K562 (cell line): ENCODE measurements at regions not wholly inside any gene's neighbourhood (a gene's known extent, or its start where the extent isn't known, plus 50 kb on each side); places are given as distances from the start of the nearest gene placed in this dataset.
"Not testable (repeated sequence)": the region's sequence is repeated elsewhere in the genome, so short reads cannot be mapped to it uniquely, and the experiment has no call there.

Experiments used
- AFF4 ChIP-seq: sonication (generic); formaldehyde crosslinking; IDR thresholded peaks from 2 replicates; pipeline ENCODE4 v1.8.0; 2023; ENCODE audit warnings: mild to moderate bottlenecking, missing genetic modification reagents
- BMI1 ChIP-seq: fragments of 150-350 bp; IDR thresholded peaks from 2 replicates; pipeline ENCODE4 v1.6.1; 2014; ENCODE audit warnings: low read length
- LCOR ChIP-seq: sonication (generic); formaldehyde crosslinking; IDR thresholded peaks from 2 replicates; pipeline ENCODE4 v1.8.0; 2022; ENCODE audit warnings: mild to moderate bottlenecking, missing genetic modification reagents
- SRSF9 ChIP-seq: fragments of 200-400 bp; formaldehyde crosslinking; IDR thresholded peaks from 2 replicates; pipeline ENCODE4 v1.6.1; 2017; ENCODE audit warnings: low read depth, low read length, borderline replicate concordance

DNA sequence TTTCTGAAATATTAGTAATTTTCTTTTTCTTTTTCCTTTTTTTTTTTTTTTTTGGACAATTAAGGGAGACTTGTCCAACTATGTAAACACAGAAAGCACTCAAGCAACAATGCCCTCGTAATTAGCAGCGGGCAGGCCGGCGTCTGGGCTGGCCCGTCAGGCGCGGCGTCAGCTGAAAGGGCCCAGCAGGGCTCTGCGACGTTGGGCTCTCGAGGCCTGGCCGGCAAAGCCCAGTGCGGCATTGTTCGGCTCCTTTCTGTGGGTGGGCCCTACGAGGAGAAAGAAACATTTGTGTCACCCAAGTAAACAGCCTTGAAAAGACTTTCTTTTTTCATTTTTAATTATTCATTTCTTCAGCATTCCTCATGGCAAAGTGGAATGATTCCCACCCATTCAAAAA is 359.2 kb downstream of the TEX29 start:
- not testable (repeated sequence) for TF ChIP-seq BMI1; LCOR (CRISPR knock-in tag); SRSF9; AFF4
